GM13976 (cell line): ENCODE measurements at regions not wholly inside any gene's neighbourhood (a gene's known extent, or its start where the extent isn't known, plus 50 kb on each side); places are given as distances from the start of the nearest gene placed in this dataset.

Experiments used
- DNase-seq: peaks from one replicate; pipeline ENCODE4 v3.0.0; 2012; ENCODE audit warnings: low spot score
- in situ Hi-C: fragments of 300-500 bp; cut with MboI; formaldehyde crosslinking; loops from one replicate; pipeline ENCODE4 v1.12.0; 2022; ENCODE audit warnings: low sequenced_read_pairs, mixed read lengths, inconsistent platforms; ENCODE audit not compliant: unreplicated experiment
- TF ChIP-seq, protein P1 (sequence below): IDR thresholded peaks from 2 replicates; pipeline ENCODE4 v1.5.1; 2012; ENCODE audit warnings: borderline replicate concordance, mild to moderate bottlenecking; ENCODE audit not compliant: insufficient read depth; ENCODE audit errors: extremely low read depth, missing control alignments, control extremely low read depth

- in situ Hi-C loops, result no loop called here
- DNase-seq, result no peak
- TF ChIP-seq, protein P1, sequence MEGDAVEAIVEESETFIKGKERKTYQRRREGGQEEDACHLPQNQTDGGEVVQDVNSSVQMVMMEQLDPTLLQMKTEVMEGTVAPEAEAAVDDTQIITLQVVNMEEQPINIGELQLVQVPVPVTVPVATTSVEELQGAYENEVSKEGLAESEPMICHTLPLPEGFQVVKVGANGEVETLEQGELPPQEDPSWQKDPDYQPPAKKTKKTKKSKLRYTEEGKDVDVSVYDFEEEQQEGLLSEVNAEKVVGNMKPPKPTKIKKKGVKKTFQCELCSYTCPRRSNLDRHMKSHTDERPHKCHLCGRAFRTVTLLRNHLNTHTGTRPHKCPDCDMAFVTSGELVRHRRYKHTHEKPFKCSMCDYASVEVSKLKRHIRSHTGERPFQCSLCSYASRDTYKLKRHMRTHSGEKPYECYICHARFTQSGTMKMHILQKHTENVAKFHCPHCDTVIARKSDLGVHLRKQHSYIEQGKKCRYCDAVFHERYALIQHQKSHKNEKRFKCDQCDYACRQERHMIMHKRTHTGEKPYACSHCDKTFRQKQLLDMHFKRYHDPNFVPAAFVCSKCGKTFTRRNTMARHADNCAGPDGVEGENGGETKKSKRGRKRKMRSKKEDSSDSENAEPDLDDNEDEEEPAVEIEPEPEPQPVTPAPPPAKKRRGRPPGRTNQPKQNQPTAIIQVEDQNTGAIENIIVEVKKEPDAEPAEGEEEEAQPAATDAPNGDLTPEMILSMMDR, result no peak
Measured at GRCh38 chr1:95467036-95467435, 233.0 kb downstream of the RWDD3 start.

- DNase-seq, result no peak
- TF ChIP-seq, protein P1, result no peak
- in situ Hi-C loops, result no loop called here
Measured at GRCh38 chr1:95475686-95476457, 241.9 kb downstream of the RWDD3 start.

GRCh38 chr1:95496307-95496706 lies 262.3 kb downstream of the RWDD3 start:
- TF ChIP-seq, protein P1, result no peak
- no peak for DNase-seq
- in situ Hi-C loops, result no loop called here

DNA sequence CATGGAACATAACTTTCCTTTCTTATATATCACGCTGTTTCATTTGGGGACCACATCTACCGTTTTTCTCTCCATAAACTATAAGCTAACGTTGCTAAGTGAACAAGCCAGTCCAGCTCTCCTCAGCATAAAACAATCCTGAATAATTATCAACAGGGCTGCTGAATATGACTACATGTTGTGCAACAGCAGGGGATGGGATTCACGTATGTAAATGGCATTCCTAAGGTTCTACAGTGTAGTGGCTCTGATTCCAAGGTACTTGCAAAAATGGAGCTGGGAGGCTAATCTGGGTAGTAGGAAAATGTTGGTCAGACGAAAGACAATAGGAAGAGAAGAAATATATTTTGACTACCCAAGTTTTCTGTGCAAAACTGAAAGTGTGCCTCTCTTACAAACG lies 262.8 kb downstream of the RWDD3 start:
- in situ Hi-C loops, result no loop called here
- TF ChIP-seq, protein P1, result no peak

GRCh38 chr1:95497566-95497965 lies 263.6 kb downstream of the RWDD3 start:
- DNase-seq, result no peak
- TF ChIP-seq, protein P1, result no peak
- in situ Hi-C loops, result no loop called here

More for the DNA sequence above, 262.8 kb downstream of the RWDD3 start:
- DNase-seq, result no peak

GRCh38 chr1:95503278-95504030 lies 269.4 kb downstream of the RWDD3 start:
- in situ Hi-C loops, result no loop called here
- no peak for DNase-seq
- TF ChIP-seq, protein P1, result no peak
